HCT116 (cell line): ENCODE measurements at regions not wholly inside any gene's neighbourhood (a gene's known extent, or its start where the extent isn't known, plus 50 kb on each side); places are given as distances from the start of the nearest gene placed in this dataset.

ENCODE experiments used
- ATAC-seq: fragments of 200-7000 bp; cut with Tn5 transposase; 2 replicates; pipeline ENCODE4 v1.9.1; 2020; ENCODE audit warnings: mild to moderate bottlenecking, moderate library complexity
- BruUV-seq: library from RNA; stranded (reverse); fragments of 400-500 nt; replicated peaks from 2 replicates; lab custom pipeline; 2021; lab: Mats Ljungman, UMichigan
- CTCF ChIA-PET: fragments of 300-600 bp; sonication (Branson Sonifier 250); formaldehyde crosslinking; loops from one replicate; lab custom pipeline; 2021; ENCODE audit warnings: antibody characterized with exemption; lab: Charles Lee
- POLR2A ChIA-PET: fragments of 300-600, 350-600 bp; sonication (Branson Sonifier 250); formaldehyde crosslinking; loops from one replicate; lab custom pipeline; 2021; ENCODE audit warnings: antibody characterized with exemption; lab: Charles Lee
- RAD21 ChIA-PET, 2 experiments: fragments of 300-600 bp; sonication (Branson Sonifier 250); formaldehyde crosslinking; loops; one replicate each; lab custom pipeline; 2023; ENCODE audit warnings: low total read pairs in 2 of 2; ENCODE audit not compliant: uncharacterized antibody in 2 of 2, unreplicated experiment in 2 of 2, low non-redundant PET in 1 of 2; lab: Charles Lee
- DNase-seq: peaks from one replicate; pipeline ENCODE4 v3.0.0-alpha.2; 2010; ENCODE audit warnings: low read depth, low spot score
- H2AFZ ChIP-seq: fragments of 200-600 bp; shearing (Covaris generic), sonication (generic); 2 replicates; pipeline ENCODE4 v1.6.1; 2017; ENCODE audit warnings: low read depth, mixed run types, mixed read lengths, antibody characterized with exemption, low read length; ENCODE audit not compliant: poor library complexity, severe bottlenecking
- H3K27ac ChIP-seq: 2 replicates; pipeline ENCODE4 v1.5.1; 2012; ENCODE audit warnings: low read depth, low read length
- H3K27me3 ChIP-seq: fragments of 200-600 bp; sonication (generic); 2 replicates; pipeline ENCODE4 v1.6.1; 2016; ENCODE audit warnings: mixed run types, low read length, mixed read lengths; ENCODE audit not compliant: insufficient read depth
- H3K36me3 ChIP-seq, 2 experiments: fragments of 200-500 bp in 1 of 2; fragments of 200-600 bp in 1 of 2; sonication (Bioruptor generic) in 1 of 2; sonication (generic) in 1 of 2; 2 replicates each; pipeline versions ENCODE4 v1.5.1 to v1.6.1; 2014 to 2016; ENCODE audit warnings: low read length in 2 of 2, inconsistent platforms in 1 of 2, mixed read lengths in 1 of 2, mixed run types in 1 of 2; ENCODE audit not compliant: insufficient read depth in 2 of 2, control insufficient read depth in 1 of 2
- H3K4me1 ChIP-seq, 2 experiments: fragments of 200-600 bp in 1 of 2; sonication (generic) in 1 of 2; 2 replicates each; pipeline versions ENCODE4 v1.5.1 to v1.6.1; 2012 to 2017; ENCODE audit warnings: low read length in 2 of 2, inconsistent platforms in 1 of 2, mild to moderate bottlenecking in 1 of 2, mixed read lengths in 1 of 2, mixed run types in 1 of 2, moderate library complexity in 1 of 2; ENCODE audit not compliant: insufficient read depth in 2 of 2, control insufficient read depth in 1 of 2
- H3K4me2 ChIP-seq: fragments of 200-600 bp; sonication (generic); 2 replicates; pipeline ENCODE4 v1.6.1; 2017; ENCODE audit warnings: mixed run types, low read length, mixed read lengths
- H3K4me3 ChIP-seq, 2 experiments: fragments of 200-600 bp in 1 of 2; sonication (generic) in 1 of 2; replicated peaks in 1 of 2; 2 replicates each; pipeline ENCODE4 v1.5.1; 2011 to 2016; ENCODE audit warnings: low read length in 2 of 2, control low read depth in 1 of 2, low read depth in 1 of 2, mild to moderate bottlenecking in 1 of 2, mixed read lengths in 1 of 2, mixed run types in 1 of 2
- H3K79me2 ChIP-seq: fragments of 200-600 bp; sonication (generic); 2 replicates; pipeline ENCODE4 v1.6.1; 2017; ENCODE audit warnings: mild to moderate bottlenecking, mixed run types, low read length, moderate library complexity, mixed read lengths; ENCODE audit not compliant: insufficient read depth
- H3K9ac ChIP-seq: fragments of 200-600 bp; sonication (generic); 2 replicates; pipeline ENCODE4 v1.6.1; 2016; ENCODE audit warnings: low read length, mixed read lengths
- H3K9me2 ChIP-seq: fragments of 200-600 bp; sonication (generic), shearing (Covaris generic); 2 replicates; pipeline ENCODE4 v1.6.1; 2017; ENCODE audit warnings: mixed run types, mild to moderate bottlenecking, moderate library complexity; ENCODE audit not compliant: insufficient read depth
- H3K9me3 ChIP-seq, 2 experiments: fragments of 200-500 bp in 1 of 2; fragments of 200-600 bp in 1 of 2; sonication (Bioruptor generic) in 1 of 2; sonication (generic) in 1 of 2; 2 replicates each; pipeline ENCODE4 v1.6.1; 2014 to 2017; ENCODE audit warnings: low read length in 2 of 2, mixed read lengths in 2 of 2, inconsistent platforms in 1 of 2, low read depth in 1 of 2, mild to moderate bottlenecking in 1 of 2, mixed run types in 1 of 2, moderate library complexity in 1 of 2; ENCODE audit not compliant: control insufficient read depth in 1 of 2, insufficient read depth in 1 of 2
- H4K20me1 ChIP-seq: fragments of 200-600 bp; sonication (generic), shearing (Covaris generic); 2 replicates; pipeline ENCODE4 v1.6.1; 2017; ENCODE audit warnings: mixed run types, mild to moderate bottlenecking, moderate library complexity; ENCODE audit not compliant: insufficient read depth
- CBX3 ChIP-seq: IDR thresholded peaks from 2 replicates; pipeline ENCODE4 v1.6.1; 2012; ENCODE audit warnings: low read depth
- EGR1 ChIP-seq: IDR thresholded peaks from 2 replicates; pipeline ENCODE4 v1.6.1; 2012; ENCODE audit warnings: low read depth
- ELF1 ChIP-seq: IDR thresholded peaks from 2 replicates; pipeline ENCODE4 v1.6.1; 2012; ENCODE audit warnings: low read depth, borderline replicate concordance
- FOSL1 ChIP-seq: IDR thresholded peaks from 2 replicates; pipeline ENCODE4 v1.6.1; 2012; ENCODE audit warnings: low read depth
- JUND ChIP-seq: IDR thresholded peaks from 2 replicates; pipeline ENCODE4 v1.6.1; 2012
- RAD21 ChIP-seq: IDR thresholded peaks from 2 replicates; pipeline ENCODE4 v1.6.1; 2012; ENCODE audit warnings: low read depth, mild to moderate bottlenecking
- REST ChIP-seq: IDR thresholded peaks from 2 replicates; pipeline ENCODE4 v1.6.1; 2012; ENCODE audit warnings: low read depth
- SIN3A ChIP-seq: IDR thresholded peaks from 2 replicates; pipeline ENCODE4 v1.6.1; 2012; ENCODE audit warnings: low read depth
- SP1 ChIP-seq: IDR thresholded peaks from 2 replicates; pipeline ENCODE4 v1.6.1; 2012; ENCODE audit warnings: low read depth
- SRF ChIP-seq: IDR thresholded peaks from 2 replicates; pipeline ENCODE4 v1.6.1; 2012; ENCODE audit warnings: low read depth
- TCF7L2 ChIP-seq: IDR thresholded peaks from 2 replicates; pipeline ENCODE4 v1.7.0; 2011; ENCODE audit warnings: borderline replicate concordance, inconsistent platforms; ENCODE audit not compliant: insufficient read depth, insufficient read length; ENCODE audit errors: extremely low read depth
- YY1 ChIP-seq: IDR thresholded peaks from 2 replicates; pipeline ENCODE4 v1.6.1; 2011; ENCODE audit warnings: low read length, low read depth, moderate library complexity, mild to moderate bottlenecking; ENCODE audit not compliant: insufficient replicate concordance; ENCODE audit errors: extremely low read depth
- ZFX ChIP-seq: fragments of 450-650 bp; IDR thresholded peaks from 2 replicates; pipeline ENCODE4 v1.6.1; 2017
- ZNF274 ChIP-seq: fragments of 200-500 bp; sonication (Bioruptor generic); IDR thresholded peaks from 2 replicates; pipeline ENCODE4 v1.6.1; 2014; ENCODE audit warnings: mild to moderate bottlenecking, low read depth, low read length, inconsistent platforms
- intact Hi-C: fragments of 100-400 bp; cut with micrococcal nuclease; formaldehyde crosslinking; loops from 2 replicates; pipeline ENCODE4 v1.10.0; 2022
- TF ChIP-seq, protein P1 (sequence below), 3 experiments: fragments of 200-600 bp in 1 of 3; sonication (generic) in 1 of 3; IDR thresholded peaks in 2 of 3; conservative IDR thresholded peaks in 1 of 3; 2 replicates each; pipeline ENCODE4 v1.5.1; 2012 to 2017; ENCODE audit warnings: low read depth in 2 of 3, low read length in 2 of 3, antibody characterized with exemption in 1 of 3, borderline replicate concordance in 1 of 3, control low read depth in 1 of 3, mild to moderate bottlenecking in 1 of 3, mixed read lengths in 1 of 3, mixed run types in 1 of 3, moderate library complexity in 1 of 3; ENCODE audit not compliant: insufficient read depth in 1 of 3

DNA sequence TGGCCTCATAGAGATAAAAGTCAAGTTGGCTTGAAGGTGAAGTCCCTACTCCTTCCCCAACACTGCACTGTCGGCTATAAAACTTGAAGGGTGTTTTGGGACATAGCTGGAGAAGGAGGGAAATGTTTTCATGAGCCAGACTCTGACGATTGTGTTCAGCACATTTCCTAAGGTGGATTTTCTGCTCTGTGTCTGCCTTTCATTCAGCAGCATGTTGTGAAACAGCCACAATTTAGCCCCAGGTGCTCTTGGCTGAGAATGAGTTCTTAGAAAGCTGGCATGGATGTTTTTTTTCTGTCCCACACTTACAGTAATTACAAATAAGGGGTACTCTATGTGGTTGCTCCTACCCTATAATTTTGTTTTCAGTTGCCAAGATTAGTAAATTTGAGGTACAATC lies 492.4 kb downstream of the MCTP2 start:
- CTCF ChIA-PET, result no interaction called here
- no peak overlapping the region for H3K4me2 ChIP-seq
- ATAC-seq, result no peak
- no peak overlapping the region for H3K9ac ChIP-seq
- no peak for TF ChIP-seq ELF1
- no peak for TF ChIP-seq EGR1
- TF ChIP-seq SIN3A, result no peak
- no peak for TF ChIP-seq CBX3
- no peak for TF ChIP-seq JUND
- TF ChIP-seq ZNF274, result no peak
- POLR2A ChIA-PET, result no interaction called here
- H3K4me3 ChIP-seq, result no peak overlapping the region
- H3K36me3 ChIP-seq, result no peaks in the 10 kb centered on the region
- BruUV-seq, result no TSS peak
- DNase-seq, result no peak
- RAD21 ChIA-PET, result no interaction called here
- intact Hi-C loops, result no loop called here
- H3K79me2 ChIP-seq, result no peaks in the 10 kb centered on the region
- no peaks in the 10 kb centered on the region for H3K4me1 ChIP-seq
- 0 out of 2 replicates have a peak, but pooled peaks cover 4% of the 10 kb centered on the region for H3K27me3 ChIP-seq
- no peak overlapping the region for H2AFZ ChIP-seq
- H3K9me2 ChIP-seq, result no peaks in the 10 kb centered on the region
- H3K27ac ChIP-seq, result no peak overlapping the region
- H3K9me3 ChIP-seq, result no peaks in the 10 kb centered on the region
- no peaks in the 10 kb centered on the region for H4K20me1 ChIP-seq

DNA sequence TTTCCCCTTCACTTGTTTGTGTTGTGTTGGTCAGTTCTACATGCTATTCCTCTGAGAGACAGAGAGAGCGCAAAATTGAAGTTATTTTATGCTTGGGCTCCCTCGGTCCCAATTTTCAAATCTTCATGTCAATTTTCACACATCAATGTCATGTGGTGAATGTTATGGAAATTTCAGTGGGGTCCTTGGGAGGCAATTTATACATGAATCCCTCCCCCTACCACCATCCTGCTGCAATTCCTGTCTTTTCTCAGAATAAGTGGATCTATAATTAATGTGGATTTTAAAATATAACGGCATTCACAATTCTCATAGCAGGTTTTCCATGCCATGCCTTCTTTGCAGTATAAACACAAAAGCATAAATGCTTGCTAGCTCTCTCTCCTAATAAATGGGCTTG lies 499.9 kb downstream of the MCTP2 start:
- Histone ChIP-seq H3K79me2 (no peaks in the 10 kb centered on the region), H3K9me2 (no peaks in the 10 kb centered on the region), H3K27ac (no peak overlapping the region), H3K4me3 (no peak overlapping the region), H3K9me3 (no peaks in the 10 kb centered on the region), H3K4me2 (no peak overlapping the region), H2AFZ (no peak overlapping the region), H3K27me3 (no peaks in the 10 kb centered on the region), H3K36me3 (no peaks in the 10 kb centered on the region), H3K4me1 (no peaks in the 10 kb centered on the region), H4K20me1 (no peaks in the 10 kb centered on the region), H3K9ac (no peak overlapping the region)
- no TSS peak for BruUV-seq
- POLR2A ChIA-PET, result no interaction called here
- ATAC-seq (no peak), DNase-seq (no peak)
- intact Hi-C loops, result no loop called here
- RAD21 ChIA-PET, result no interaction called here
- TF ChIP-seq JUND (no peak), CBX3 (no peak), ZFX (no peak), YY1 (no peak), TCF7L2 (no peak), RAD21 (no peak), FOSL1 (no peak), SIN3A (no peak), SP1 (no peak), ZNF274 (no peak), REST (no peak), SRF (no peak)
- TF ChIP-seq, protein P1, sequence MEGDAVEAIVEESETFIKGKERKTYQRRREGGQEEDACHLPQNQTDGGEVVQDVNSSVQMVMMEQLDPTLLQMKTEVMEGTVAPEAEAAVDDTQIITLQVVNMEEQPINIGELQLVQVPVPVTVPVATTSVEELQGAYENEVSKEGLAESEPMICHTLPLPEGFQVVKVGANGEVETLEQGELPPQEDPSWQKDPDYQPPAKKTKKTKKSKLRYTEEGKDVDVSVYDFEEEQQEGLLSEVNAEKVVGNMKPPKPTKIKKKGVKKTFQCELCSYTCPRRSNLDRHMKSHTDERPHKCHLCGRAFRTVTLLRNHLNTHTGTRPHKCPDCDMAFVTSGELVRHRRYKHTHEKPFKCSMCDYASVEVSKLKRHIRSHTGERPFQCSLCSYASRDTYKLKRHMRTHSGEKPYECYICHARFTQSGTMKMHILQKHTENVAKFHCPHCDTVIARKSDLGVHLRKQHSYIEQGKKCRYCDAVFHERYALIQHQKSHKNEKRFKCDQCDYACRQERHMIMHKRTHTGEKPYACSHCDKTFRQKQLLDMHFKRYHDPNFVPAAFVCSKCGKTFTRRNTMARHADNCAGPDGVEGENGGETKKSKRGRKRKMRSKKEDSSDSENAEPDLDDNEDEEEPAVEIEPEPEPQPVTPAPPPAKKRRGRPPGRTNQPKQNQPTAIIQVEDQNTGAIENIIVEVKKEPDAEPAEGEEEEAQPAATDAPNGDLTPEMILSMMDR (IDR thresholded peaks at IDR 0.05 in 2 of 3, conservative IDR thresholded peaks at IDR 0.05 in 1 of 3; ENCODE audit: borderline replicate concordance in 1 of 3, insufficient read depth in 1 of 3, low read depth in 2 of 3, low read length in 2 of 3), result no peak
- CTCF ChIA-PET, result no interaction called here
